Endothelial cell of umbilical vein (primary cell): ENCODE measurements at regions not wholly inside any gene's neighbourhood (a gene's known extent, or its start where the extent isn't known, plus 50 kb on each side); places are given as distances from the start of the nearest gene placed in this dataset.

Source experiments
- BruUV-seq: library from RNA; stranded (reverse); fragments of 400-500 nt; replicated peaks from 2 replicates; lab custom pipeline; 2021; lab: Mats Ljungman, UMichigan
- CTCF ChIA-PET: fragments of 300-600, 350-600 bp; sonication (Branson Sonifier 250); formaldehyde crosslinking; loops from one replicate; lab custom pipeline; 2021; ENCODE audit warnings: antibody characterized with exemption, inconsistent platforms; lab: Charles Lee
- POLR2A ChIA-PET: fragments of 300-600, 350-600 bp; sonication (Branson Sonifier 250); formaldehyde crosslinking; loops from one replicate; lab custom pipeline; 2021; ENCODE audit warnings: antibody characterized with exemption, inconsistent platforms; lab: Charles Lee
- DNase-seq: peaks from one replicate; pipeline ENCODE4 v3.0.0-alpha.2; 2011; ENCODE audit warnings: low read depth, low spot score
- FAIRE-seq: peaks from 2 replicates; lab custom pipeline; 2011; peaks lifted over from hg19 to GRCh38; lab: Jason Lieb, UNC
- H2AFZ ChIP-seq: 2 replicates; pipeline ENCODE4 v1.6.0; 2012; ENCODE audit warnings: low read depth, low read length, control low read depth, inconsistent platforms
- H3K27ac ChIP-seq: 2 replicates; pipeline ENCODE4 v1.5.1; 2011; ENCODE audit warnings: low read depth, mild to moderate bottlenecking, control low read depth, low read length, moderate library complexity; ENCODE audit not compliant: insufficient read depth
- H3K27me3 ChIP-seq, 2 experiments: 2 replicates each; pipeline versions ENCODE4 v1.6.0 to v1.6.1; 2011; ENCODE audit warnings: low read length in 2 of 2, mixed read lengths in 1 of 2; ENCODE audit not compliant: control insufficient read depth in 2 of 2, insufficient read depth in 2 of 2
- H3K36me3 ChIP-seq, 2 experiments: 2 replicates in 1 of 2; 3 replicates in 1 of 2; pipeline ENCODE4 v1.5.1; 2011; ENCODE audit warnings: low read length in 2 of 2, mild to moderate bottlenecking in 1 of 2, moderate library complexity in 1 of 2; ENCODE audit not compliant: control insufficient read depth in 2 of 2, insufficient read depth in 2 of 2; ENCODE audit errors: extremely low read depth in 1 of 2
- H3K4me1 ChIP-seq: 3 replicates; pipeline ENCODE4 v1.5.1; 2011; ENCODE audit warnings: mild to moderate bottlenecking, low read length; ENCODE audit not compliant: control insufficient read depth, insufficient read depth; ENCODE audit errors: extremely low read depth
- H3K4me2 ChIP-seq: 2 replicates; pipeline ENCODE4 v1.6.1; 2011; ENCODE audit warnings: low read length, control low read depth, mixed read lengths; ENCODE audit not compliant: insufficient read depth
- H3K4me3 ChIP-seq, 3 experiments: fragments of 200-600 bp in 1 of 3; sonication (generic), shearing (Covaris generic) in 1 of 3; replicated peaks in 1 of 3; 2 replicates each; pipeline ENCODE4 v1.5.1; 2011 to 2016; ENCODE audit warnings: control low read depth in 3 of 3, low read length in 3 of 3, mild to moderate bottlenecking in 2 of 3, inconsistent platforms in 1 of 3, low read depth in 1 of 3, moderate library complexity in 1 of 3; ENCODE audit not compliant: insufficient read depth in 1 of 3
- H3K79me2 ChIP-seq: 2 replicates; pipeline ENCODE4 v1.6.0; 2012; ENCODE audit warnings: low read length, inconsistent platforms; ENCODE audit not compliant: control insufficient read depth, insufficient read depth
- H3K9ac ChIP-seq: replicated peaks from 2 replicates; pipeline ENCODE3; 2011; ENCODE audit warnings: low read length, control low read depth; ENCODE audit not compliant: insufficient read depth; ENCODE audit errors: extremely low read depth
- H3K9me1 ChIP-seq: replicated peaks from 3 replicates; pipeline ENCODE4 v1.6.0; 2011; ENCODE audit warnings: mild to moderate bottlenecking, low read length; ENCODE audit not compliant: control insufficient read depth, insufficient read depth; ENCODE audit errors: extremely low read depth
- H3K9me3 ChIP-seq: replicated peaks from 2 replicates; pipeline ENCODE4 v1.5.1; 2012; ENCODE audit warnings: low read length, inconsistent platforms; ENCODE audit not compliant: control insufficient read depth, insufficient read depth
- H4K20me1 ChIP-seq: replicated peaks from 2 replicates; pipeline ENCODE3; 2011; ENCODE audit warnings: mild to moderate bottlenecking, low read length; ENCODE audit not compliant: control insufficient read depth, insufficient read depth; ENCODE audit errors: extremely low read depth
- CTCF ChIP-seq, 2 donors: IDR thresholded peaks; 1 replicate in 1 of 2; 2 replicates in 1 of 2; pipeline ENCODE4 v1.5.1; 2011; ENCODE audit warnings: low read length in 2 of 2, mild to moderate bottlenecking in 2 of 2, moderate library complexity in 2 of 2, control low read depth in 1 of 2, inconsistent platforms in 1 of 2, low read depth in 1 of 2; ENCODE audit not compliant: insufficient read depth in 1 of 2; ENCODE audit errors: extremely low read depth in 1 of 2
- EZH2 ChIP-seq: IDR thresholded peaks from 2 replicates; pipeline ENCODE4 v1.6.1; 2012; ENCODE audit warnings: borderline replicate concordance, low read depth, mild to moderate bottlenecking, moderate library complexity, low read length, inconsistent platforms; ENCODE audit not compliant: severe bottlenecking
- FOS ChIP-seq: IDR thresholded peaks from 2 replicates; pipeline ENCODE4 v1.6.1; 2011; ENCODE audit warnings: mild to moderate bottlenecking, low read length, moderate library complexity, borderline replicate concordance; ENCODE audit not compliant: insufficient read depth
- GATA2 ChIP-seq: IDR thresholded peaks from 2 replicates; pipeline ENCODE4 v1.7.0; 2011; ENCODE audit warnings: low read depth, mild to moderate bottlenecking, moderate library complexity, mixed read lengths, low read length; ENCODE audit not compliant: insufficient read length, insufficient read depth
- JUN ChIP-seq: IDR thresholded peaks from 2 replicates; pipeline ENCODE4 v1.6.1; 2011; ENCODE audit warnings: borderline replicate concordance, low read depth; ENCODE audit not compliant: insufficient read length, insufficient read depth
- MYC ChIP-seq: IDR thresholded peaks from one replicate; pipeline ENCODE4 v1.6.1; 2011; ENCODE audit warnings: mild to moderate bottlenecking, low read depth, low read length
- POLR2A ChIP-seq: IDR thresholded peaks from 2 replicates; pipeline ENCODE4 v1.6.1; 2012; ENCODE audit warnings: low read depth, mild to moderate bottlenecking, control low read depth, low read length
- POLR2AphosphoS5 ChIP-seq: IDR thresholded peaks from 2 replicates; pipeline ENCODE4 v1.6.1; 2012; ENCODE audit warnings: low read depth, mild to moderate bottlenecking, control low read depth, low read length, moderate library complexity; ENCODE audit not compliant: insufficient read depth
- dilution Hi-C: fragments of 300-500 bp; cut with MboI; formaldehyde crosslinking; loops from one replicate; pipeline ENCODE4 v1.15.0; 2019; ENCODE audit warnings: low sequenced_read_pairs; ENCODE audit not compliant: extremely low pct_ligation_motif_present
- intact Hi-C: fragments of 100-400 bp; cut with micrococcal nuclease; formaldehyde crosslinking; loops from one replicate; pipeline ENCODE4 v1.10.0; 2022
- TF ChIP-seq, protein P1 (sequence below): IDR thresholded peaks from 2 replicates; pipeline ENCODE4 v1.6.1; 2011; ENCODE audit not compliant: insufficient read depth, insufficient read length

- ChIA-PET CTCF (interaction anchor here (0.8 kb wide), 1 partner anchor 419 kb away, joined by 3 read pairs; no protein-coding TSS in a partner anchor), POLR2A (no interaction called here)
- intact Hi-C loops = no loop called here
- Histone ChIP-seq H4K20me1 (no peaks in the 10 kb centered on the region), H3K4me2 (no peak overlapping the region), H3K36me3 (no peaks in the 10 kb centered on the region), H3K9me3 (no peaks in the 10 kb centered on the region), H3K27me3 (no peaks in the 10 kb centered on the region), H3K9me1 (no peaks in the 10 kb centered on the region), H3K79me2 (no peaks in the 10 kb centered on the region), H3K9ac (no peak overlapping the region), H2AFZ (no peak overlapping the region), H3K27ac (no peak overlapping the region), H3K4me1 (no peaks in the 10 kb centered on the region), H3K4me3 (no peak overlapping the region)
- dilution Hi-C loops = no loop called here
- no TSS peak for BruUV-seq
- FAIRE-seq (no peak), DNase-seq (no peak)
- TF ChIP-seq POLR2AphosphoS5 = no peak
- TF ChIP-seq CTCF (IDR thresholded peaks at IDR 0.05; ENCODE audit: extremely low read depth in 1 of 2, insufficient read depth in 1 of 2, low read depth in 1 of 2, low read length in 2 of 2) = no peak
- no peak for TF ChIP-seq FOS
- TF ChIP-seq GATA2 = no peak
- TF ChIP-seq, protein P1, sequence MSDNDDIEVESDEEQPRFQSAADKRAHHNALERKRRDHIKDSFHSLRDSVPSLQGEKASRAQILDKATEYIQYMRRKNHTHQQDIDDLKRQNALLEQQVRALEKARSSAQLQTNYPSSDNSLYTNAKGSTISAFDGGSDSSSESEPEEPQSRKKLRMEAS = no peak
- TF ChIP-seq EZH2 = no peak
- TF ChIP-seq POLR2A = no peak
- no peak for TF ChIP-seq MYC
- TF ChIP-seq JUN = no peak
Measured at GRCh38 chr2:4295680-4296079, 592.3 kb downstream of the DCDC2C start.
